IPS-15b (cell line): ENCODE measurements at regions not wholly inside any gene's neighbourhood (a gene's known extent, or its start where the extent isn't known, plus 50 kb on each side); places are given as distances from the start of the nearest gene placed in this dataset.

Source experiments
- H3K27me3 ChIP-seq: one replicate; pipeline ENCODE4 v1.6.1; 2013; ENCODE audit warnings: low read length; ENCODE audit not compliant: control insufficient read depth, insufficient read depth
- H3K36me3 ChIP-seq: one replicate; pipeline ENCODE4 v1.6.1; 2013; ENCODE audit warnings: low read length; ENCODE audit not compliant: control insufficient read depth, insufficient read depth
- H3K4me1 ChIP-seq: one replicate; pipeline ENCODE4 v1.6.1; 2013; ENCODE audit warnings: mild to moderate bottlenecking, low read length; ENCODE audit not compliant: control insufficient read depth, insufficient read depth
- H3K4me3 ChIP-seq: one replicate; pipeline ENCODE4 v1.5.1; 2013; ENCODE audit warnings: low read depth, low read length
- H3K9ac ChIP-seq: one replicate; pipeline ENCODE4 v1.6.1; 2013; ENCODE audit warnings: low read depth, mild to moderate bottlenecking, low read length
- H3K9me3 ChIP-seq: one replicate; pipeline ENCODE4 v1.6.1; 2013; ENCODE audit warnings: mild to moderate bottlenecking, low read length; ENCODE audit not compliant: control insufficient read depth, insufficient read depth

DNA sequence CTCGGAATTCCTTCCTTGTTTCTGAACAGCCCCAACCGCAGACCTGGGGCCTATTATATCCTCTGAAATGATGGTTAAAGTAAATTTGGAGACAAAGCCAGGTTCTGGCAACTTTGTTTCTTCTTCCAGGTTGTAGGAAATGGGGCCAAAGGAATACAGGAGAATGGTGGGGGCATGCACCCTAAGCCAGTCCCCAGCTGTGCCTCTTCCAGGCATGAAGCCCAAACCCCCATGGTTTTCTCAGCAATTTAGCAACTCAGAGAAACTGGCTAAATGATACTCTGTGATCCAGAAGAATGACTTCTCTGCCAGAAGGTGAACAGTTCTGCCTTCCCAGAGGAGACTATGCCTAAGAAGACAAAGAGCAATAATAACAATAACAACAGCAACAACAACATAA is 635.0 kb upstream of the FANCL start:
- Histone ChIP-seq H3K9me3 (no peaks in the 10 kb centered on the region), H3K36me3 (no peaks in the 10 kb centered on the region), H3K9ac (no peak overlapping the region), H3K4me3 (no peak overlapping the region), H3K4me1 (no peaks in the 10 kb centered on the region), H3K27me3 (no peaks in the 10 kb centered on the region)

DNA sequence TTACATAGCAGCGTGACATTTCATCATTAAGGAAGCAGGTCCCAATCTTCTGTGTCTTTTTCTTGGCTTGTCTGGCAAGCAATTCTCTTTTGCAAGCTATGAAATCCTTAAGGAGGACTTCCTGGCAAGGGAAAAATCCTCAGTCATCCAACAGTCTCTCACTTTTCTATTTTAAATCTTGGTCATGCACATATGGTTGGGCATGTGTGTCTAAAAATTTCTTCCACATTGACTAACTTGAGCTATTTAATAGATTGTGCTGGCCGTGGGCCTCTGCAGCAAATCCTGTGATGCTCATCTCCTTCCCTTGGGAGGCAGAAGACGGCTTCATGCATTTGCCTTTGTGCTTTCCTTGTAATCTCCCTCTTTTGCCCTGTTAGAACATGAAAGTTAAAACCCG is 634.3 kb upstream of the FANCL start:
- Histone ChIP-seq H3K36me3 (no peaks in the 10 kb centered on the region), H3K9ac (no peak overlapping the region), H3K4me1 (no peaks in the 10 kb centered on the region), H3K27me3 (no peaks in the 10 kb centered on the region), H3K9me3 (no peaks in the 10 kb centered on the region), H3K4me3 (no peak overlapping the region)

DNA sequence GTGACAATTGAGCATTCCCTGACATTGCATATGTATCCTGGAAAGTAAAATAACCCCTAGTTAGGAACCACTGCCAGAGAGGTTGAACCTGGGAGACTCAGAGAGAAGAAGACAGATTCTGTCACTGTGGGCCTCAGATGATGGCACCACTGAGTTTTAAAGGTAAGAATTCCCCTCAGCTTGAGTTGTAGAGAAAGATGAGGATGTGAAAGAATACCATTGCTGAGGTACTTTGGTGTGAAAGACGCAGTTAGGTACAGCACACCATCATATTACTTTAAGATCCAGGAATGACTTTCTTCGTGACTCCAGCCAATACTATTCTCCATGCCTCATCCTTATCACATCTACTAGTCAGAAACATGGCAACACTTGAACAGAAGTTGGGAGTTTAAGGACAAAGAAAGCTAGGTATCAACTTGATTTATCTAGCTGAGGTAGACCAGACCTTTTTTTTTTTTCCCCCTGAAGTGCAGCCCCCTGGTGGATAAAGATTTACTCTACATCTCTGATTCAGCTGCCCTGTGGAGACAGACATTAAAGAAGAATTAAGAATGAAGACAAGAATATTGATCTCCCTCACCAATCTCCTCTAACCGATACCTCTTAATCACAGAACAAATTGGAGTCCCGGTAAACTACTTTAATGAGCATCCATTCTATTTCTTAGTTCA is 630.5 kb upstream of the FANCL start:
- no peak overlapping the region for H3K9ac ChIP-seq
- H3K27me3 ChIP-seq, result peaks cover 7% of the 10 kb centered on the region
- no peaks in the 10 kb centered on the region for H3K36me3 ChIP-seq
- no peaks in the 10 kb centered on the region for H3K9me3 ChIP-seq
- no peak overlapping the region for H3K4me3 ChIP-seq
- H3K4me1 ChIP-seq, result peaks cover 4% of the 10 kb centered on the region

DNA sequence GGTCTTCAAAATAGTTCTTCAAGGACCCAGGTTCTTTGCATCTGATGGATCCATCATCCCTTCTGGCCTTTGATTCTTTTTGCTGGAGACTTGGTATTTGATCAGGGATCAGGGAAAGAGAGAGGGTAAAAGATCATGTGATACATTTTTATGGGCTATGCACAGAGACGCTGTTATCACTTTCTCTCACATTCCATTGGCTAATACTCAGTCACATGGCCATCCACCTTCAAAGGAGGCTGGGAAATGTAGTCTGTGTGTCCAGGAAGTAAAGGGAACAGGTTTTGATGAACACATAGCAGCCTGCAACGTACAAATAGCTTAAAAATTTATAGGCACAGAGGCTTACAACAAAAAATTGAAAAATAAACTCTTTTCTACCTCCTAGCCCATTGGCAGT is 629.6 kb upstream of the FANCL start:
- Histone ChIP-seq H3K9ac (no peak overlapping the region), H3K9me3 (no peaks in the 10 kb centered on the region), H3K27me3 (peaks cover 7% of the 10 kb centered on the region), H3K4me3 (no peak overlapping the region), H3K36me3 (no peaks in the 10 kb centered on the region), H3K4me1 (peaks cover 7% of the 10 kb centered on the region)

DNA sequence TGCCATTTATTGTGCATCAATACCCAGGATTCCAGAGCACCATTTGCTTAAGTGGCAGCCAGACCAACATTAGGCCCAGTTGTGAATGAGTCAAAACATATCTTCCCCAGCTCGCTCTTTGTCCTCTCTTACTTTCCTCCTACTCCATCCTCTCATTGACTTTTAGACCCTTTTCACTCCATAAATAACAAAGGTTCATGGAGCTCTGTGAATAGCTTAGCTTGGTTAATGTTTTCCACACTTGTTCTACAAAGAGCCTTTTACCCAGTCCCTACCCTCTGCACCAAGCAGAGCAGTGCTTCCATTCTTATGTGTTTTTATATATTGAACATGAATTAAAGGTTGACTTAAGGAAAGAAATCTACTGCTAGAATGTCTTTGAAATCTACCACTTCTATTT is 625.8 kb upstream of the FANCL start:
- Histone ChIP-seq H3K36me3 (no peaks in the 10 kb centered on the region), H3K4me1 (peaks cover 13% of the 10 kb centered on the region), H3K9me3 (no peaks in the 10 kb centered on the region), H3K27me3 (peaks cover 7% of the 10 kb centered on the region), H3K9ac (no peak overlapping the region), H3K4me3 (no peak overlapping the region)

DNA sequence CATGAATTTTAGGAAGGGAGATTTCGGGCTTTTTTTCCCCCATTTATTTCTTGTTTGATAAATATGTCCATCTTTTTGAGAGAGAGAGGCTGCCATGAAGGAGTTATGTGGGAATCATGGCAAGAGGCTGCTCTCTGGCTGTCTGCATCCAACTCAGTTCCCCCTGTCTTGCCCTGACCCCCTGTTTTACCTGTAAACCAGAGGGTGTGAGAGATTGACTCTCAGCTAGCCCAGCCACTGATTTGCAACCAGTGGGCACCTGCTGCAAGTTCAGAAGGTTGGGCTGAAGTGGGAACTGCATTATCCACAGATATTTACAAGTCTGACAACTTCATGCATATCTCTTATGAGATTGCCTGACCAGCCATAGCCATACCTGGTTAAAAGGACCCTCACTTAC is 625.4 kb upstream of the FANCL start:
- Histone ChIP-seq H3K4me1 (peaks cover 13% of the 10 kb centered on the region), H3K9me3 (no peaks in the 10 kb centered on the region), H3K27me3 (peaks cover 7% of the 10 kb centered on the region), H3K4me3 (no peak overlapping the region), H3K36me3 (no peaks in the 10 kb centered on the region), H3K9ac (no peak overlapping the region)

DNA sequence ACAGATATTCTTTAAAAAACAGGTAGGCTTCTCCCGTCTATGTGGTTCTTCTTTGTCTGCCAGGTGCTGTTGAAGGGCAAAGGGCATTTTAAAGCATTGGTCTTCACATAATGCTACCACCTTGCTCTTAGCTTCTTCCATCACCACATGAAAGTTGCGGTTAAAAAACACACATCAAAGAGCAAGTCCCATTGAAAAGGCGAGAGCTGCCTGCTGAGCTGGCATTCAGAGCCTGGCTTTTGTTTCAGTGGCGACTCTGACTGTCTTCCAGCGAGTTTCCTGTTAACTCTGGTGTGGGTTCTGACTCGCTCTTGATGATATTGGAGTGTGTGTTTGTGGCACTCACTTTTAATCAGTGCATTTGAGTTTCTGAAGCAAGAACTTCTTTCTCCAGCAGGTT is 624.9 kb upstream of the FANCL start:
- no peaks in the 10 kb centered on the region for H3K9me3 ChIP-seq
- peaks cover 13% of the 10 kb centered on the region for H3K4me1 ChIP-seq
- peaks cover 7% of the 10 kb centered on the region for H3K27me3 ChIP-seq
- no peak overlapping the region for H3K9ac ChIP-seq
- H3K4me3 ChIP-seq, result no peak overlapping the region
- H3K36me3 ChIP-seq, result no peaks in the 10 kb centered on the region

DNA sequence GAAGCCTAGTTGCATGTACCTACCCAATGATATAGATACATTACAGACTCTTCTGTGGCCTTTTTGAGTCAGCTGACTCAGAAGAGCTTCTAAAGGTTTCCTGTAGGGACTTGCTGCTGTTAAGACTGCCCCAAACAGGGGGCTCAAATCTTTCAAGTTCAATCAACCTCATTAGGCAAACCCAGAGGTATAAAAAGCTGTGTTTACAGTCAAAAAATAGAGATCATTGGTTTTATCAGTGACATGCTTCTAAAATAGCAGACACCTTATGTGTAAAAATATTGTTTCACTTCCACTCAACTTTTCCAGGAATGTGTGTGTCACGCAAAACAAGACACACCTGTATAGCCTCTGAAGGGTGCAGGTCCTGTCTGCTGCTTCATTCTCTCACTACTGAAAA is 624.3 kb upstream of the FANCL start:
- no peak overlapping the region for H3K4me3 ChIP-seq
- H3K27me3 ChIP-seq, result peaks cover 7% of the 10 kb centered on the region
- H3K4me1 ChIP-seq, result peaks cover 13% of the 10 kb centered on the region
- no peak overlapping the region for H3K9ac ChIP-seq
- no peaks in the 10 kb centered on the region for H3K9me3 ChIP-seq
- H3K36me3 ChIP-seq, result no peaks in the 10 kb centered on the region

DNA sequence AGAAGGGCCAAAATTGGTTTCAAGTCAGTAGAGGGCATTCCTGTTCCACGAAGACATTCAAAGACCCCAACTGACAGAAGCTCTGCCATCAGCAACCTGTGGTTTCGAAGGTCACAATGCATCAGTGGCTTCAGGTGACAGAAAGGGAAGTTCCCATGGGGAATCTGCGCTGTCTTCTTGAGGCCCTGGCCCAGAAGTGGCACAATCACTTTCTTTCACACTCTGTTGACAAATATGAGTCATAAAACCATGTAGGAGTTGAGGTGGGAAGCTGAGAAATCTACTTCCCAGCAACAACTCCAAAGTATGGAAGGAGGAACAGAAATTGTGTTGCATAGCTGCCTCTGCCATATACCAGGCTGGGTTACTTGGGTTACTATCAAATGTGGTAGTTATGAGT is 621.1 kb upstream of the FANCL start:
- Histone ChIP-seq H3K9me3 (no peaks in the 10 kb centered on the region), H3K27me3 (peaks cover 4% of the 10 kb centered on the region), H3K4me3 (no peak overlapping the region), H3K9ac (no peak overlapping the region), H3K4me1 (peaks cover 13% of the 10 kb centered on the region), H3K36me3 (no peaks in the 10 kb centered on the region)

DNA sequence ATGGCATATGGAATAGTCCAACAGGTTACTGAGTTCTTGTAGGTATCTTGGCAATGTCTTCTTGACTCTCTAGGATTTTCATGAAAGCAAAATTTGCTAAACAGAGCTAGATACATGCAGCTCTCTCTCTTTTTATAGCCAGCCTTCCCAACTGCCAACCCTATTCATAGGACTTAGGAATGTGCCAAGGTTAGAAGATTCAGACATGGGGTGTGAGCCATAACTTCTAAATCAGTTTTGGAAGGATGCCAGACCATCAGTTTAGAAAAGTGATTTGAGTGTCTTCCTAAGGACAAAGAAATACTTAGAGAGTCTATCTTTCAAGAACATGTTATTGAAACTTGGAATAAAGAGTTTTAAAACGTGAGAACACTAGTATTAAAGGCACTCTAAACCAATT is 619.5 kb upstream of the FANCL start:
- no peaks in the 10 kb centered on the region for H3K9me3 ChIP-seq
- no peaks in the 10 kb centered on the region for H3K27me3 ChIP-seq
- peaks cover 11% of the 10 kb centered on the region for H3K4me1 ChIP-seq
- no peaks in the 10 kb centered on the region for H3K36me3 ChIP-seq
- H3K4me3 ChIP-seq, result no peak overlapping the region
- H3K9ac ChIP-seq, result no peak overlapping the region

DNA sequence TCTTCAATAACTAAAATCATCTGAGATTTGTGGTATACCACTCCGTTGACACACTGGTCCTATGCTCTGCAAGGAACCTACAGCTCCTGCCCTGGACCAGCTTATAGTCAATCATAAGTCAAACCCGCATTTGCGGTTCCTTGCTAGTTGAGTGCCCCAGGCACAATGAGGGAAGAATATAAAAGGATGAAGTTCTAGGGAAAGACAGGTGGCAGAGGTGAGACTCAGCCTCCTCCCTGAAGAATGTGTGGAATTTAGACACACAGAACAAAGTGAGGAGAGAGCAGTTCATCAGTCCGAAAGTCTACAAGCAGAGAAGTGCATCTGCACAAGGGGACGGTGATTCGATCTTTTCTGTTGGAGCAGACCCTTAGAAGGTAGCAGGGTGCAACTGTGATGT is 615.0 kb upstream of the FANCL start:
- H3K4me1 ChIP-seq, result peaks cover 8% of the 10 kb centered on the region
- H3K36me3 ChIP-seq, result no peaks in the 10 kb centered on the region
- H3K27me3 ChIP-seq, result no peaks in the 10 kb centered on the region
- H3K4me3 ChIP-seq, result no peak overlapping the region
- H3K9me3 ChIP-seq, result no peaks in the 10 kb centered on the region
- no peak overlapping the region for H3K9ac ChIP-seq

DNA sequence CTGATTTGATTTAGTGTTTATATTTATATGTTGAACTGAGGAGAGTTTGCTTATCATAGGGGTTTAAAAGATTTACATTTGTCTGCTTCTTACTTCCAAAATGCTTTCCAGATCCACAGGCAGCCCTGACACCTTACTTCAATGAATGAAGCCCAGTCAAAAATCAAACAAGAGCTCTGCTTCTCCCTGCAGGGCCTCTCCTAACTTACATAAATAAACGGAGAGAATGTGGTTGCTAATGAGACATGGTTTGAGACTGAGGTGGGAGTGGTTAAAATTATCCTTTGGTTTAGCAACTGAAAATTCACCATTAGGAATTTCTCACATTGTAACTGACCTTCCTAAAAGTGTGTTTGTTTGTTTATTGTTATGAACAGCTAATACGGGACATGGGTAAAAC is 612.3 kb upstream of the FANCL start:
- no peaks in the 10 kb centered on the region for H3K9me3 ChIP-seq
- H3K4me1 ChIP-seq, result peaks cover 8% of the 10 kb centered on the region
- H3K9ac ChIP-seq, result no peak overlapping the region
- no peaks in the 10 kb centered on the region for H3K36me3 ChIP-seq
- no peak overlapping the region for H3K4me3 ChIP-seq
- no peaks in the 10 kb centered on the region for H3K27me3 ChIP-seq
